ENCODE measurements at regions not wholly inside any gene's neighbourhood (a gene's known extent, or its start where the extent isn't known, plus 50 kb on each side); places are given as distances from the start of the nearest gene placed in this dataset.

GRCh38 chr5:8517456-8517855, 648.5 kb downstream of the MTRR start:
- TF ChIP-seq EZH2 (IDR thresholded peaks at IDR 0.05; ENCODE audit: borderline replicate concordance, low read length) (no peak), CTCF (IDR thresholded peaks at IDR 0.05; ENCODE audit: low read length) (no peak)
- H3K79me2 ChIP-seq (ENCODE audit: insufficient read depth, low read length), result no peaks in the 10 kb centered on the region
- H3K9ac ChIP-seq (ENCODE audit: low read length), result no peak overlapping the region
- no peaks in the 10 kb centered on the region for H4K20me1 ChIP-seq (ENCODE audit: insufficient read depth, low read length)
- no peaks in the 10 kb centered on the region for H3K9me3 ChIP-seq (ENCODE audit: low read length)
- H3K9me2 ChIP-seq (ENCODE audit: low read depth, low read length), result no peaks in the 10 kb centered on the region
- no peak overlapping the region for H3K4me2 ChIP-seq (ENCODE audit: low read length)
- H3K27ac ChIP-seq (ENCODE audit: low read depth, low read length, poor library complexity, severe bottlenecking), result no peak overlapping the region
- no peaks in the 10 kb centered on the region for H3K4me1 ChIP-seq (ENCODE audit: insufficient read depth, low read length, severe bottlenecking)
- no peaks in the 10 kb centered on the region for H3K27me3 ChIP-seq (ENCODE audit: insufficient read depth, low read length)
- H3K4me3 ChIP-seq (ENCODE audit: low read depth, low read length, poor library complexity, severe bottlenecking), result no peak overlapping the region
- no peaks in the 10 kb centered on the region for H3K36me3 ChIP-seq (ENCODE audit: insufficient read depth, low read length)
- H3F3A ChIP-seq (ENCODE audit: insufficient read depth, low read length), result no peaks in the 10 kb centered on the region
- no peak overlapping the region for H2AFZ ChIP-seq (ENCODE audit: low read length)

- H3K4me1 ChIP-seq (ENCODE audit: insufficient read depth, low read length, severe bottlenecking), result no peaks in the 10 kb centered on the region
- H3K79me2 ChIP-seq (ENCODE audit: insufficient read depth, low read length), result no peaks in the 10 kb centered on the region
- no peak overlapping the region for H3K4me2 ChIP-seq (ENCODE audit: low read length)
- no peak for TF ChIP-seq EZH2 (IDR thresholded peaks at IDR 0.05; ENCODE audit: borderline replicate concordance, low read length)
- no peak for TF ChIP-seq CTCF (IDR thresholded peaks at IDR 0.05; ENCODE audit: low read length)
- no peaks in the 10 kb centered on the region for H4K20me1 ChIP-seq (ENCODE audit: insufficient read depth, low read length)
- H3K4me3 ChIP-seq (ENCODE audit: low read depth, low read length, poor library complexity, severe bottlenecking), result no peak overlapping the region
- no peaks in the 10 kb centered on the region for H3K9me3 ChIP-seq (ENCODE audit: low read length)
- H2AFZ ChIP-seq (ENCODE audit: low read length), result no peak overlapping the region
- no peaks in the 10 kb centered on the region for H3K36me3 ChIP-seq (ENCODE audit: insufficient read depth, low read length)
- no peaks in the 10 kb centered on the region for H3K9me2 ChIP-seq (ENCODE audit: low read depth, low read length)
- H3K27me3 ChIP-seq (ENCODE audit: insufficient read depth, low read length), result no peaks in the 10 kb centered on the region
- H3K9ac ChIP-seq (ENCODE audit: low read length), result no peak overlapping the region
- no peak overlapping the region for H3K27ac ChIP-seq (ENCODE audit: low read depth, low read length, poor library complexity, severe bottlenecking)
- H3F3A ChIP-seq (ENCODE audit: insufficient read depth, low read length), result no peaks in the 10 kb centered on the region
Observed at GRCh38 chr5:8520917-8521316, 652.0 kb downstream of the MTRR start.

GRCh38 chr5:8521991-8522390, 653.0 kb downstream of the MTRR start:
- TF ChIP-seq CTCF (IDR thresholded peaks at IDR 0.05; ENCODE audit: low read length) (no peak), EZH2 (IDR thresholded peaks at IDR 0.05; ENCODE audit: borderline replicate concordance, low read length) (no peak)
- H3K9me2 ChIP-seq (ENCODE audit: low read depth, low read length), result no peaks in the 10 kb centered on the region
- no peaks in the 10 kb centered on the region for H3K79me2 ChIP-seq (ENCODE audit: insufficient read depth, low read length)
- no peaks in the 10 kb centered on the region for H4K20me1 ChIP-seq (ENCODE audit: insufficient read depth, low read length)
- H3K9ac ChIP-seq (ENCODE audit: low read length), result no peak overlapping the region
- H2AFZ ChIP-seq (ENCODE audit: low read length), result no peak overlapping the region
- no peaks in the 10 kb centered on the region for H3K27me3 ChIP-seq (ENCODE audit: insufficient read depth, low read length)
- H3K4me3 ChIP-seq (ENCODE audit: low read depth, low read length, poor library complexity, severe bottlenecking), result no peak overlapping the region
- H3K4me1 ChIP-seq (ENCODE audit: insufficient read depth, low read length, severe bottlenecking), result no peaks in the 10 kb centered on the region
- H3F3A ChIP-seq (ENCODE audit: insufficient read depth, low read length), result no peaks in the 10 kb centered on the region
- H3K27ac ChIP-seq (ENCODE audit: low read depth, low read length, poor library complexity, severe bottlenecking), result no peak overlapping the region
- H3K36me3 ChIP-seq (ENCODE audit: insufficient read depth, low read length), result no peaks in the 10 kb centered on the region
- no peak overlapping the region for H3K4me2 ChIP-seq (ENCODE audit: low read length)
- no peaks in the 10 kb centered on the region for H3K9me3 ChIP-seq (ENCODE audit: low read length)

Measured in OCI-LY1 (cell line).